ENCODE measurements at regions not wholly inside any gene's neighbourhood (a gene's known extent, or its start where the extent isn't known, plus 50 kb on each side); places are given as distances from the start of the nearest gene placed in this dataset.
"Not testable (repeated sequence)": the region's sequence is repeated elsewhere in the genome, so short reads cannot be mapped to it uniquely, and the experiment has no call there.

GRCh38 chr5:60479542-60479941, 220.4 kb downstream of the DEPDC1B start:
- H3K9me3 ChIP-seq (ENCODE audit: control insufficient read depth, low read length) = peaks cover 4% of the 10 kb centered on the region
- H3K27ac Mint-ChIP-seq = no peak overlapping the region
- DNase-seq = no peak
- no peaks in the 10 kb centered on the region for H3K27me3 Mint-ChIP-seq (ENCODE audit: insufficient read depth)
- H3K9ac ChIP-seq (ENCODE audit: extremely low read depth, low read length, poor library complexity, severe bottlenecking) = no peak overlapping the region
- no peaks in the 10 kb centered on the region for H3K36me3 Mint-ChIP-seq (ENCODE audit: low read depth)
- H3K36me3 ChIP-seq (ENCODE audit: control insufficient read depth, insufficient read depth, low read length) = no peaks in the 10 kb centered on the region
- H3K4me3 ChIP-seq (ENCODE audit: low read length) = no peak overlapping the region
- no peaks in the 10 kb centered on the region for H3K4me1 ChIP-seq (ENCODE audit: control insufficient read depth, insufficient read depth, low read length)
- no peak for TF ChIP-seq CTCF (conservative IDR thresholded peaks at IDR 0.05)
- H3K4me3 Mint-ChIP-seq = no peak overlapping the region
- H3K9me3 Mint-ChIP-seq = peaks cover 6% of the 10 kb centered on the region
- no peaks in the 10 kb centered on the region for H3K27me3 ChIP-seq (ENCODE audit: control insufficient read depth, insufficient read depth, low read length, poor library complexity, severe bottlenecking)
- WGBS, 2 experiments (ENCODE audit: insufficient coverage in 1 of 2, insufficient read length in 1 of 2) = 96 to 100% methylated on average over 1 to 2 of the region's 2 CpGs
- H3K4me1 Mint-ChIP-seq = peaks cover 7% of the 10 kb centered on the region
- H3K27ac ChIP-seq (ENCODE audit: low read depth, low read length) = no peak overlapping the region

GRCh38 chr5:60477849-60478248, 222.1 kb downstream of the DEPDC1B start:
- H3K4me1 Mint-ChIP-seq = peaks cover 7% of the 10 kb centered on the region
- no peak for TF ChIP-seq CTCF (conservative IDR thresholded peaks at IDR 0.05)
- peaks cover 6% of the 10 kb centered on the region for H3K9me3 Mint-ChIP-seq
- DNase-seq = no peak
- H3K27me3 Mint-ChIP-seq (ENCODE audit: insufficient read depth) = no peaks in the 10 kb centered on the region
- H3K4me3 Mint-ChIP-seq = no peak overlapping the region
- no peak overlapping the region for H3K4me3 ChIP-seq (ENCODE audit: low read length)
- H3K27ac ChIP-seq (ENCODE audit: low read depth, low read length) = no peak overlapping the region
- no peak overlapping the region for H3K27ac Mint-ChIP-seq
- no peaks in the 10 kb centered on the region for H3K4me1 ChIP-seq (ENCODE audit: control insufficient read depth, insufficient read depth, low read length)
- H3K36me3 Mint-ChIP-seq (ENCODE audit: low read depth) = no peaks in the 10 kb centered on the region
- H3K9me3 ChIP-seq (ENCODE audit: control insufficient read depth, low read length) = peaks cover 4% of the 10 kb centered on the region
- H3K36me3 ChIP-seq (ENCODE audit: control insufficient read depth, insufficient read depth, low read length) = no peaks in the 10 kb centered on the region
- H3K9ac ChIP-seq (ENCODE audit: extremely low read depth, low read length, poor library complexity, severe bottlenecking) = no peak overlapping the region
- no peaks in the 10 kb centered on the region for H3K27me3 ChIP-seq (ENCODE audit: control insufficient read depth, insufficient read depth, low read length, poor library complexity, severe bottlenecking)

GRCh38 chr5:60473654-60474053, 226.3 kb downstream of the DEPDC1B start:
- Histone ChIP-seq H3K27ac (ENCODE audit: low read depth, low read length) (no peak overlapping the region), H3K9ac (ENCODE audit: extremely low read depth, low read length, poor library complexity, severe bottlenecking) (no peak overlapping the region), H3K4me1 (ENCODE audit: control insufficient read depth, insufficient read depth, low read length) (no peaks in the 10 kb centered on the region), H3K27me3 (ENCODE audit: control insufficient read depth, insufficient read depth, low read length, poor library complexity, severe bottlenecking) (no peaks in the 10 kb centered on the region), H3K9me3 (ENCODE audit: control insufficient read depth, low read length) (peaks cover 4% of the 10 kb centered on the region), H3K4me3 (ENCODE audit: low read length) (no peak overlapping the region), H3K36me3 (ENCODE audit: control insufficient read depth, insufficient read depth, low read length) (no peaks in the 10 kb centered on the region)
- no peak for DNase-seq
- no peak overlapping the region for H3K27ac Mint-ChIP-seq
- peaks cover 8% of the 10 kb centered on the region for H3K9me3 Mint-ChIP-seq
- WGBS, 2 experiments (ENCODE audit: insufficient coverage in 1 of 2, insufficient read length in 1 of 2) = 80 to 92% methylated on average over 1 to 3 of the region's 3 CpGs
- TF ChIP-seq CTCF (conservative IDR thresholded peaks at IDR 0.05) = no peak
- H3K4me3 Mint-ChIP-seq = no peak overlapping the region
- H3K27me3 Mint-ChIP-seq (ENCODE audit: insufficient read depth) = peaks cover 3% of the 10 kb centered on the region
- peaks cover 2% of the 10 kb centered on the region for H3K4me1 Mint-ChIP-seq
- no peaks in the 10 kb centered on the region for H3K36me3 Mint-ChIP-seq (ENCODE audit: low read depth)

GRCh38 chr5:60473027-60473426, 226.9 kb downstream of the DEPDC1B start:
- not testable (repeated sequence) for H3K9me3 ChIP-seq (ENCODE audit: control insufficient read depth, low read length); H3K4me1 Mint-ChIP-seq; H3K27me3 Mint-ChIP-seq (ENCODE audit: insufficient read depth); H3K9ac ChIP-seq (ENCODE audit: extremely low read depth, low read length, poor library complexity, severe bottlenecking); DNase-seq; H3K36me3 Mint-ChIP-seq (ENCODE audit: low read depth); H3K4me3 Mint-ChIP-seq; H3K36me3 ChIP-seq (ENCODE audit: control insufficient read depth, insufficient read depth, low read length); H3K9me3 Mint-ChIP-seq; H3K27ac Mint-ChIP-seq; H3K4me1 ChIP-seq (ENCODE audit: control insufficient read depth, insufficient read depth, low read length); H3K4me3 ChIP-seq (ENCODE audit: low read length); H3K27me3 ChIP-seq (ENCODE audit: control insufficient read depth, insufficient read depth, low read length, poor library complexity, severe bottlenecking); H3K27ac ChIP-seq (ENCODE audit: low read depth, low read length)
